ENCODE measurements at regions not wholly inside any gene's neighbourhood (a gene's known extent, or its start where the extent isn't known, plus 50 kb on each side); places are given as distances from the start of the nearest gene placed in this dataset.

DNA sequence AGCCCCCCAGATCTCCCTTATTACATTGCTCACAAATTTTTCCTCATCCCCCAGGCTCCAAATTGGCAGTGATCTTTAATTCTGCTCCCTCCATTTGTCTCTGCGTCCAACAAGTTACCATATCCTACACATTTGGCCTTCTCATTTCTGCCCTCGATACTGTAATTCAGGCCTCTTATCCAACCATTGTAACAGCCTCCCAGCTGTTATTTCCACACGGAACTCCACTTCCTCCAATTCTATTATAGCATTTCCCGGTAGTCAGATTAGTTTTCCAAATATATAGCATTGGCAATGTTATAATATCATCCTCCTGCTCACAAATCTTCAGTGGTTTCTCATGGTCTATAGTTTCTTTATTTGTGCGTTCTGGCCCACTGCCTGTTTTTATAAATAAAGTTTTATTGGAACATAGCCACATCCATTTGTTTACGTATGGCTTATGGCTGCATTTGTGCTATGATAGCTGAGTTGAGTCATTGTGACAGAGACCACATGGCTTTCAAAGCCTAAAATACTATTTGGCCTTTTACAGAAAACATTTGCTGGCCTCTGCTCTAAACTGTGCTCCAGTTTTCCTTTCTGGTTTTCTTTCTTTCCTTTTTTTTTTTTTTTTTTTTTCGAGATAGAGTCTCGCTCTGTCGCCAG lies 126.5 kb upstream of the ZNF438 start:
- peak; percentile 54 for DNase-seq (ENCODE audit: low read depth, low spot score)
- Histone ChIP-seq H3K4me3 (ENCODE audit: low read depth, low read length) (no peak overlapping the region), H3K9me3 (ENCODE audit: control insufficient read depth, insufficient read depth, low read length) (peaks cover 8% of the 10 kb centered on the region), H3K27me3 (ENCODE audit: control insufficient read depth, insufficient read depth, low read length) (no peaks in the 10 kb centered on the region), H3K27ac (ENCODE audit: low read depth, low read length) (peak overlapping the region; percentile 83)
- ChIA-PET POLR2A (no interaction called here), CTCF (interaction anchor here (0.7 kb wide), 1 partner anchor 396 kb away, joined by 6 read pairs; no protein-coding TSS in a partner anchor)
- TF ChIP-seq, protein P1, sequence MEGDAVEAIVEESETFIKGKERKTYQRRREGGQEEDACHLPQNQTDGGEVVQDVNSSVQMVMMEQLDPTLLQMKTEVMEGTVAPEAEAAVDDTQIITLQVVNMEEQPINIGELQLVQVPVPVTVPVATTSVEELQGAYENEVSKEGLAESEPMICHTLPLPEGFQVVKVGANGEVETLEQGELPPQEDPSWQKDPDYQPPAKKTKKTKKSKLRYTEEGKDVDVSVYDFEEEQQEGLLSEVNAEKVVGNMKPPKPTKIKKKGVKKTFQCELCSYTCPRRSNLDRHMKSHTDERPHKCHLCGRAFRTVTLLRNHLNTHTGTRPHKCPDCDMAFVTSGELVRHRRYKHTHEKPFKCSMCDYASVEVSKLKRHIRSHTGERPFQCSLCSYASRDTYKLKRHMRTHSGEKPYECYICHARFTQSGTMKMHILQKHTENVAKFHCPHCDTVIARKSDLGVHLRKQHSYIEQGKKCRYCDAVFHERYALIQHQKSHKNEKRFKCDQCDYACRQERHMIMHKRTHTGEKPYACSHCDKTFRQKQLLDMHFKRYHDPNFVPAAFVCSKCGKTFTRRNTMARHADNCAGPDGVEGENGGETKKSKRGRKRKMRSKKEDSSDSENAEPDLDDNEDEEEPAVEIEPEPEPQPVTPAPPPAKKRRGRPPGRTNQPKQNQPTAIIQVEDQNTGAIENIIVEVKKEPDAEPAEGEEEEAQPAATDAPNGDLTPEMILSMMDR (IDR thresholded peaks at IDR 0.05; ENCODE audit: low read depth, low read length): no peak

DNA sequence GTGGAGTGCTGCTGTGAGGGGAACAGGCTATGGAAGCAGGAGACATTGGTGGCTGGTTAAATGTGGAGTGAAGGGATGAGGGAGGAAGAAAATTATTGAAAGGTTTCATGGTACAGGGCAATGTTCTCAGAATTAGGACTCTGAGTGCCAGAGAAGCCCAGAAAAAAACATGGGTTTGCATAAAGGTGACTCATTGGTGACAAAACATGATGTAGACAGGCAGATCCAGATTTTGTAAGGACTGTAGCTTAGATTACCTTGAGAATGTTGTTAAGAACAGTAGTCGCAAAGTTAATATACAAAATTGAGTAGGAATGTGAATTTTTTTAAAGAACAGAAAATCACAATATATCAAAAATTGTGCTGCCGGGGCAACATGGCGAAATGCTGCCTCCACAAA lies 134.9 kb upstream of the ZNF438 start:
- ChIA-PET CTCF (no interaction called here), POLR2A (no interaction called here)
- TF ChIP-seq, protein P1 (IDR thresholded peaks at IDR 0.05; ENCODE audit: low read depth, low read length): no peak
- H3K4me3 ChIP-seq (ENCODE audit: low read depth, low read length): no peak overlapping the region
- no peak for DNase-seq (ENCODE audit: low read depth, low spot score)
- peaks cover 12% of the 10 kb centered on the region; the same call in 1 of the 2 replicates for H3K9me3 ChIP-seq (ENCODE audit: control insufficient read depth, insufficient read depth, low read length)
- H3K27ac ChIP-seq (ENCODE audit: low read depth, low read length): no peak overlapping the region
- no peaks in the 10 kb centered on the region for H3K27me3 ChIP-seq (ENCODE audit: control insufficient read depth, insufficient read depth, low read length)

DNA sequence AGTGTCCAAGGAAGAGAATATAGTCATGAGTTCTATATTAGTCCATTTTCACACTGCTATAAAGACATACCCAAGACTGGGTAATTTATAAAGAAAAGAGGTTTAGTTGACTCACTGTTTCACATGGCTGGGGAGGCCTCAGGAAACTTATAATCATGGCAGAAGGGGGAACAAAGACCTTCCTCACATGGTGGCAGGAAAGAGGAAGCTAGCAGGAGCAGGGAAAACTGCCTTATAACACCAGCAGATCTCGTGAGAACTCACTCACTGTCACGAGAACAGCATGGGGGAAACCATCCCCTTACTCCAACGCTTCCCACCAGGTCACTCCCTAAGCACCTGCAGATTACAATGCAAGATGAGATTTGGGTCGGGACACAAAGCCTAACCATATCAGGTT lies 139.0 kb upstream of the ZNF438 start:
- no peaks in the 10 kb centered on the region for H3K27me3 ChIP-seq (ENCODE audit: control insufficient read depth, insufficient read depth, low read length)
- TF ChIP-seq, protein P1 (IDR thresholded peaks at IDR 0.05; ENCODE audit: low read depth, low read length): no peak
- no peak overlapping the region for H3K4me3 ChIP-seq (ENCODE audit: low read depth, low read length)
- no peak overlapping the region for H3K27ac ChIP-seq (ENCODE audit: low read depth, low read length)
- no peak for DNase-seq (ENCODE audit: low read depth, low spot score)
- POLR2A ChIA-PET: interaction anchor here (0.7 kb wide), 1 partner anchor 201 kb away, joined by 5 read pairs; no protein-coding TSS in a partner anchor
- CTCF ChIA-PET: no interaction called here
- H3K9me3 ChIP-seq (ENCODE audit: control insufficient read depth, insufficient read depth, low read length): peaks cover 5% of the 10 kb centered on the region; the same call in 1 of the 2 replicates

DNA sequence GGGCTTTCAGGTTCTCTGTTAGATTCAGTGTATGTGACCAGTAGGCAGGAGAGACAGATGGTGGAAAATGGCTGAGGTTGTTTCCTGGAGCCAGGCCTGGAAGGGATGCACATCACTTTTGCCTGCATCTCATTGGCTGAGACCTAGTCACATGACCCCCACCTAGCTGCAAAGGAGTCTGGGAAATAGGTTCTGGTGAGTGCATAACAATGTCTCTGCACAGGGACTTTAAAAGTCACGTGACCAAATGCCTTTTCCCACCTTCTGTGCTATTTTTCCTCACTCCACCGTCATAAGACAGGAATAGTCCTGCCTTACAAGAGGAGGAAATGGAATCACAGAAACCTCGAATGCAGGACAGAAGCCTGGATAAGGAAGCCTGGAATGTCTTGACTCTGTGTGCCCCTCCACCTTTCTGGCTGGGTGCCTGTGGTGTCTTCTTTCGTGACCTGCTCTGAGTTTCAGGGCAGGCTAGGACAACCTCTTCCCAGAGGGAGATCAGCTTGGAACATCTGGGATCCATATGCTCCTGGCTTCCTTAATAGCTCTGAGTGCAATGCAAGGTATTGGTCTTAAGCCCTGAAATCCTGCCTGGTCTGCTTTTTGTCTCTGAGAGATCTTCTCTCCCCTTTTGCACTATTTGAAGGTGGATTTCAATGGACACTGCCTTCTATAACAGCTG lies 139.9 kb upstream of the ZNF438 start:
- Histone ChIP-seq H3K27ac (ENCODE audit: low read depth, low read length) (no peak overlapping the region), H3K27me3 (ENCODE audit: control insufficient read depth, insufficient read depth, low read length) (no peaks in the 10 kb centered on the region), H3K4me3 (ENCODE audit: low read depth, low read length) (no peak overlapping the region), H3K9me3 (ENCODE audit: control insufficient read depth, insufficient read depth, low read length) (peaks cover 5% of the 10 kb centered on the region; the same call in 1 of the 2 replicates)
- CTCF ChIA-PET: no interaction called here
- POLR2A ChIA-PET: no interaction called here
- no peak for DNase-seq (ENCODE audit: low read depth, low spot score)
- TF ChIP-seq, protein P1 (IDR thresholded peaks at IDR 0.05; ENCODE audit: low read depth, low read length): no peak

DNA sequence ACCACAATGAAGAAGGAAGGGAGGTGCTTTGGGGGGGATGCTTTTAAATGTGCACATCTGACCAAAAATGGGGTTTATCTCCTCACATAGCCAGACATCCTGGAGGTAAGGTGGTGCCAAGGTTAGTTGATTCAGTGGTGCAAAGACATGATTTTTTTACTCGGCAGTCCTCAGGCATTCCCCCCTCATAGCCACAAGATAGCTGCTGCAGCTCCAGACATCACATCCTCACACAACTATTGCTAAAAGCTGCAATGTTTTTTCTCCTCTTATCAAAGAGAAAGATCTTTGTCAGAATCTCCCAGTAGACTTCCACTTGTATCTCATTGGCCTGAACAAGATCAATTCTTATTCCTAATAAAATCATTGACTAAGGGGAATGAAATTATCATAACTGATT lies 141.3 kb upstream of the ZNF438 start:
- TF ChIP-seq, protein P1 (IDR thresholded peaks at IDR 0.05; ENCODE audit: low read depth, low read length): no peak
- CTCF ChIA-PET: no interaction called here
- Histone ChIP-seq H3K27me3 (ENCODE audit: control insufficient read depth, insufficient read depth, low read length) (no peaks in the 10 kb centered on the region), H3K4me3 (ENCODE audit: low read depth, low read length) (no peak overlapping the region), H3K27ac (ENCODE audit: low read depth, low read length) (no peak overlapping the region), H3K9me3 (ENCODE audit: control insufficient read depth, insufficient read depth, low read length) (peaks cover 5% of the 10 kb centered on the region; the same call in 1 of the 2 replicates)
- POLR2A ChIA-PET: no interaction called here
- no peak for DNase-seq (ENCODE audit: low read depth, low spot score)

Measured in AG04450 (cell line).